Tibial nerve (tissue), 4 donors: ENCODE measurements at regions not wholly inside any gene's neighbourhood (a gene's known extent, or its start where the extent isn't known, plus 50 kb on each side); places are given as distances from the start of the nearest gene placed in this dataset.

Source experiments
- DNase-seq, 2 donors: peaks; one replicate each; pipeline ENCODE4 v3.0.0-alpha.2; 2019; ENCODE audit warnings: low spot score in 2 of 2
- H3K27ac ChIP-seq, 4 donors: fragments of 200-600 bp; sonication (generic) in 3 of 4; one replicate each; pipeline ENCODE4 v1.5.1; 2017 to 2019; ENCODE audit warnings: mild to moderate bottlenecking in 1 of 4
- H3K27me3 ChIP-seq, 2 donors: fragments of 200-600 bp; sonication (generic) in 1 of 2; one replicate each; pipeline versions ENCODE4 v1.5.1 to v1.6.0; 2017 to 2019
- H3K36me3 ChIP-seq, 3 donors: fragments of 200-600 bp; sonication (generic); one replicate each; pipeline ENCODE4 v1.5.1; 2018 to 2019
- H3K4me1 ChIP-seq, 4 donors: fragments of 200-600 bp; sonication (generic) in 3 of 4; one replicate each; pipeline ENCODE4 v1.5.1; 2017 to 2019
- H3K4me3 ChIP-seq, 4 donors: fragments of 200-600 bp; sonication (generic) in 3 of 4; one replicate each; pipeline ENCODE4 v1.5.1; 2017 to 2019; ENCODE audit warnings: mild to moderate bottlenecking in 1 of 4, moderate library complexity in 1 of 4
- H3K9me3 ChIP-seq, 4 donors: fragments of 200-600 bp; sonication (generic) in 3 of 4; one replicate each; pipeline ENCODE4 v1.5.1; 2017 to 2019
- EP300 ChIP-seq, 2 donors: sonication (generic); formaldehyde crosslinking; IDR thresholded peaks; one replicate each; pipeline ENCODE4 v1.6.1; 2017; ENCODE audit warnings: antibody characterized with exemption in 2 of 2, mild to moderate bottlenecking in 1 of 2
- POLR2A ChIP-seq, 2 donors: fragments of 450-650 bp; IDR thresholded peaks; one replicate each; pipeline ENCODE4 v1.6.1; 2017; ENCODE audit warnings: antibody characterized with exemption in 2 of 2, mild to moderate bottlenecking in 2 of 2, moderate library complexity in 2 of 2
- WGBS, 2 donors: methylation state at CpG; one replicate each; pipeline ENCODE4 v1.1.5; 2018; 5-methylcytosine and 5-hydroxymethylcytosine counted together
- TF ChIP-seq, protein P1 (sequence below), 5 experiments: fragments of 200-600 bp in 3 of 5; fragments of 450-650 bp in 2 of 5; sonication (generic) in 3 of 5; IDR thresholded peaks; one replicate each; pipeline ENCODE4 v1.5.1; 2016 to 2019; ENCODE audit warnings: antibody characterized with exemption in 5 of 5, mild to moderate bottlenecking in 3 of 5, moderate library complexity in 2 of 5

DNA sequence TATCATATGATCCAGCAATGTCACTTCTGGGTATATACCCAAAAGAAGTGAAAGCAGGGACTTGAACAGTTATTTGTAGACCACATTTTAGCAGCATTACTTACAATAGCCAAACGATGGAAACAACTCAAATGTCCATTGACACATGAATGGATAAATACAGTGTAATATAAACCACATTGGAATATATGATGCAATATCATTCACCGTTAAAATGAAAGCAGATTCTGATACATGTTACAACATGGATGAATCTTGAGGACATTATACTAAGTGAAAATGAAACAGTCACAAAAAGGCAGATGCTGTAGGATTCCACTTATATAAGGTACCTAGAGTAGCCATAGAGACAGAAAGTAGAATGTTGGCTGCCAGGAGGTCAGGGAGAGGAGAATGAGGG lies 130.5 kb upstream of the SMAD1 start:
- no peaks in the 10 kb centered on the region for H3K9me3 ChIP-seq
- no peak overlapping the region for H3K4me3 ChIP-seq
- no peak for DNase-seq
- TF ChIP-seq EP300 (IDR thresholded peaks at IDR 0.05): no peak
- TF ChIP-seq, protein P1, sequence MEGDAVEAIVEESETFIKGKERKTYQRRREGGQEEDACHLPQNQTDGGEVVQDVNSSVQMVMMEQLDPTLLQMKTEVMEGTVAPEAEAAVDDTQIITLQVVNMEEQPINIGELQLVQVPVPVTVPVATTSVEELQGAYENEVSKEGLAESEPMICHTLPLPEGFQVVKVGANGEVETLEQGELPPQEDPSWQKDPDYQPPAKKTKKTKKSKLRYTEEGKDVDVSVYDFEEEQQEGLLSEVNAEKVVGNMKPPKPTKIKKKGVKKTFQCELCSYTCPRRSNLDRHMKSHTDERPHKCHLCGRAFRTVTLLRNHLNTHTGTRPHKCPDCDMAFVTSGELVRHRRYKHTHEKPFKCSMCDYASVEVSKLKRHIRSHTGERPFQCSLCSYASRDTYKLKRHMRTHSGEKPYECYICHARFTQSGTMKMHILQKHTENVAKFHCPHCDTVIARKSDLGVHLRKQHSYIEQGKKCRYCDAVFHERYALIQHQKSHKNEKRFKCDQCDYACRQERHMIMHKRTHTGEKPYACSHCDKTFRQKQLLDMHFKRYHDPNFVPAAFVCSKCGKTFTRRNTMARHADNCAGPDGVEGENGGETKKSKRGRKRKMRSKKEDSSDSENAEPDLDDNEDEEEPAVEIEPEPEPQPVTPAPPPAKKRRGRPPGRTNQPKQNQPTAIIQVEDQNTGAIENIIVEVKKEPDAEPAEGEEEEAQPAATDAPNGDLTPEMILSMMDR (IDR thresholded peaks at IDR 0.05): no peak
- TF ChIP-seq POLR2A (IDR thresholded peaks at IDR 0.05): no peak
- peaks cover 0 to 7% (median 0%) of the 10 kb centered on the region in 4 donors for H3K4me1 ChIP-seq
- 73 to 74% methylated on average over 2 of the region's 2 CpGs for WGBS, 2 donors
- no peak overlapping the region for H3K27ac ChIP-seq
- H3K36me3 ChIP-seq: no peaks in the 10 kb centered on the region
- no peaks in the 10 kb centered on the region for H3K27me3 ChIP-seq

DNA sequence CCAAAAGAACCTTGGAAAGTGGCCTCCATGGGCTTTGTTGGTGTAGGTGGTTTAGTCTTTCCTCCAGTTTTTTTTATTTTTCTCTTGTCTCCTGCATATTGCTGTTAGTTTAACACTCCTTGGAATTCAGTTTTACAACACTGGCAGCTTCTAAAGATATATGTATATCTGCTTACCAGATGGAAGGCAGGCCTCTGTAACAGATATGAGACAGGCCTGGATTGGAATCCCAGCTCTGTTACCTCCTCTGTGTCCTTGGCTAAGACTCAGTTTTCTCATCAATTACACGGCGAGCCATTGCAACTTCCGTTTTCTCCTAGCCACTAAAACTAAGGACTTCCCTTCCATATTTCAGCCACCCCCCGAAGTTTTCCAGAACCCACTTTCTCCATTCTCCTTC lies 133.4 kb upstream of the SMAD1 start:
- H3K36me3 ChIP-seq: no peaks in the 10 kb centered on the region
- 83 to 85% methylated on average over 4 of the region's 4 CpGs for WGBS, 2 donors
- H3K27ac ChIP-seq: no peak overlapping the region

DNA sequence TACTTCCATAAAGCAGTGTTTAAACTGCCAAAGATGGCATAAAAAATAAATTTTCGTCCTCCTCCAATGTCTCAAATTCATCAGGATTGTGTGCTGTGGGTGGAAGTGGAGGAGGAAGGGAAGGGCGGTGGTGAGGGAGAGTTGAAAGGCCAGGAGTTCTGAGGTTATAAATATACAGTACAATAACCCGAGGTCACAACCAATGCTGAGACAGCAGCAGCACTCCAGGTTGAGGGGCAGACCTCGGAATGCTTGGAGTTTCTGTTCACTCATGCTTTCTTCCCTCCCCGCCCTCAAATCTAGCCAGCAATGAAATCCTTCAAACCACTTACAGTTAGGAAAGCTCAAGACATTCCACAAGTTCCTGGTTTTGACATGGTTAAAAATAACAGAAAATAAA lies 134.0 kb upstream of the SMAD1 start:
- Histone ChIP-seq H3K9me3 (no peaks in the 10 kb centered on the region), H3K27ac (no peak overlapping the region), H3K36me3 (no peaks in the 10 kb centered on the region), H3K27me3 (no peaks in the 10 kb centered on the region), H3K4me3 (no peak overlapping the region), H3K4me1 (peaks cover 0 to 11% (median 0%) of the 10 kb centered on the region in 4 donors)
- no peak for DNase-seq
- TF ChIP-seq EP300 (IDR thresholded peaks at IDR 0.05): no peak
- TF ChIP-seq, protein P1 (IDR thresholded peaks at IDR 0.05): no peak
- TF ChIP-seq POLR2A (IDR thresholded peaks at IDR 0.05): no peak
- 22 to 23% methylated on average over 5 of the region's 5 CpGs for WGBS, 2 donors

More for the DNA sequence above, 133.4 kb upstream of the SMAD1 start:
- Histone ChIP-seq H3K4me1 (peaks cover 0 to 11% (median 0%) of the 10 kb centered on the region in 4 donors), H3K9me3 (no peaks in the 10 kb centered on the region), H3K4me3 (no peak overlapping the region), H3K27me3 (no peaks in the 10 kb centered on the region)
- TF ChIP-seq, protein P1 (IDR thresholded peaks at IDR 0.05): no peak
- no peak for TF ChIP-seq POLR2A (IDR thresholded peaks at IDR 0.05)
- no peak for TF ChIP-seq EP300 (IDR thresholded peaks at IDR 0.05)
- DNase-seq: no peak

DNA sequence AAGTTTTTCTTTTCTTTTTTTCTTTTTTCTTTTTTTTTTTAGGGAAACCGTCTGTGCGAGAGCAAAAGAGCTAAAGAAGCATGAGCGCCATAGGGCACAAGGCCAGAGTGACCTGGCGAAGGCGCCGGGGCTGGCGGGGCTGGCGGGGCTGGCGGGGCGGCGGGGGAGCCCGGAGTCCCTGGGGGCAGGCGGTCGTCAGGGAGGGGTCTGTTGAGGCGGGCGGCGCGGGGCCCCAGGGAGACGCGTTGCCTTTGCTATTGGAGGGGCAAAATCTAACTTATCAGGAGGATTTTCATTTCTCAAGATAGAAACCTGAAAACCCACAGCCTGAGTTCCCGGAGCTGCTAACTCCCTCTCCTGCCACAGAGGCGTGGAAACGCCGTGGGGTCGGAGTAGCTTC lies 135.6 kb upstream of the SMAD1 start:
- Histone ChIP-seq H3K27ac (no peak overlapping the region), H3K36me3 (no peaks in the 10 kb centered on the region), H3K4me3 (no peak overlapping the region), H3K9me3 (no peaks in the 10 kb centered on the region), H3K27me3 (no peaks in the 10 kb centered on the region), H3K4me1 (peaks cover 0 to 11% (median 0%) of the 10 kb centered on the region in 4 donors)
- WGBS, 2 donors: 94 to 95% methylated on average over 22 to 25 of the region's 25 CpGs
- DNase-seq: no peak
- TF ChIP-seq POLR2A (IDR thresholded peaks at IDR 0.05) (no peak), EP300 (IDR thresholded peaks at IDR 0.05) (no peak)
- TF ChIP-seq, protein P1 (IDR thresholded peaks at IDR 0.05): no peak

DNA sequence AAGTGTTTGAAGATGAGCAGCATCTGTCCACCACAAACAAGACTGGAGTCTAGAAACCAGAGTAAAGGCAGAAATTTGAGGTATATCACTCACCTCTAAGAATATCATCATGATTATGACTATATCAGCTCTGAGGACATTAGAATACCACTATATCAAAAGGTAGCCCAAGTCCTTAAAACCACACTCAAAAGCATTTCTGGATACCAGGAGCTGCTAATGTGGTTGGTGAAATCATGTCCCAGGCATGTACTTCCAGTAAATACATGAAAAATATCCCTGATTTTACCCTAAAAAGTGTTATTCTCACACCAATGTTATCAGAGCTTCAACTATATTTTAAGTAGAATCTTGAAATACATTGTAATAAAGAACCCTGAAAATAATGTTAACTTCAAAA lies 136.3 kb upstream of the SMAD1 start:
- Histone ChIP-seq H3K9me3 (no peaks in the 10 kb centered on the region), H3K4me3 (no peak overlapping the region), H3K27ac (no peak overlapping the region), H3K4me1 (peaks cover 0 to 11% (median 0%) of the 10 kb centered on the region in 4 donors), H3K27me3 (no peaks in the 10 kb centered on the region), H3K36me3 (no peaks in the 10 kb centered on the region)
- TF ChIP-seq, protein P1 (IDR thresholded peaks at IDR 0.05): no peak
- no peak for TF ChIP-seq POLR2A (IDR thresholded peaks at IDR 0.05)
- TF ChIP-seq EP300 (IDR thresholded peaks at IDR 0.05): no peak
- no peak for DNase-seq
